Endothelial cell of umbilical vein (primary cell): ENCODE measurements at regions not wholly inside any gene's neighbourhood (a gene's known extent, or its start where the extent isn't known, plus 50 kb on each side); places are given as distances from the start of the nearest gene placed in this dataset.

Experiments used
- BruUV-seq: library from RNA; stranded (reverse); fragments of 400-500 nt; replicated peaks from 2 replicates; lab custom pipeline; 2021; lab: Mats Ljungman, UMichigan
- CTCF ChIA-PET: fragments of 300-600, 350-600 bp; sonication (Branson Sonifier 250); formaldehyde crosslinking; loops from one replicate; lab custom pipeline; 2021; ENCODE audit warnings: antibody characterized with exemption, inconsistent platforms; lab: Charles Lee
- POLR2A ChIA-PET: fragments of 300-600, 350-600 bp; sonication (Branson Sonifier 250); formaldehyde crosslinking; loops from one replicate; lab custom pipeline; 2021; ENCODE audit warnings: antibody characterized with exemption, inconsistent platforms; lab: Charles Lee
- DNase-seq: peaks from one replicate; pipeline ENCODE4 v3.0.0-alpha.2; 2011; ENCODE audit warnings: low read depth, low spot score
- FAIRE-seq: peaks from 2 replicates; lab custom pipeline; 2011; peaks lifted over from hg19 to GRCh38; lab: Jason Lieb, UNC
- H2AFZ ChIP-seq: 2 replicates; pipeline ENCODE4 v1.6.0; 2012; ENCODE audit warnings: low read depth, low read length, control low read depth, inconsistent platforms
- H3K27ac ChIP-seq: 2 replicates; pipeline ENCODE4 v1.5.1; 2011; ENCODE audit warnings: low read depth, mild to moderate bottlenecking, control low read depth, low read length, moderate library complexity; ENCODE audit not compliant: insufficient read depth
- H3K27me3 ChIP-seq, 2 experiments: 2 replicates each; pipeline versions ENCODE4 v1.6.0 to v1.6.1; 2011; ENCODE audit warnings: low read length in 2 of 2, mixed read lengths in 1 of 2; ENCODE audit not compliant: control insufficient read depth in 2 of 2, insufficient read depth in 2 of 2
- H3K36me3 ChIP-seq, 2 experiments: 2 replicates in 1 of 2; 3 replicates in 1 of 2; pipeline ENCODE4 v1.5.1; 2011; ENCODE audit warnings: low read length in 2 of 2, mild to moderate bottlenecking in 1 of 2, moderate library complexity in 1 of 2; ENCODE audit not compliant: control insufficient read depth in 2 of 2, insufficient read depth in 2 of 2; ENCODE audit errors: extremely low read depth in 1 of 2
- H3K4me1 ChIP-seq: 3 replicates; pipeline ENCODE4 v1.5.1; 2011; ENCODE audit warnings: mild to moderate bottlenecking, low read length; ENCODE audit not compliant: control insufficient read depth, insufficient read depth; ENCODE audit errors: extremely low read depth
- H3K4me2 ChIP-seq: 2 replicates; pipeline ENCODE4 v1.6.1; 2011; ENCODE audit warnings: low read length, control low read depth, mixed read lengths; ENCODE audit not compliant: insufficient read depth
- H3K4me3 ChIP-seq, 3 experiments: fragments of 200-600 bp in 1 of 3; sonication (generic), shearing (Covaris generic) in 1 of 3; replicated peaks in 1 of 3; 2 replicates each; pipeline ENCODE4 v1.5.1; 2011 to 2016; ENCODE audit warnings: control low read depth in 3 of 3, low read length in 3 of 3, mild to moderate bottlenecking in 2 of 3, inconsistent platforms in 1 of 3, low read depth in 1 of 3, moderate library complexity in 1 of 3; ENCODE audit not compliant: insufficient read depth in 1 of 3
- H3K79me2 ChIP-seq: 2 replicates; pipeline ENCODE4 v1.6.0; 2012; ENCODE audit warnings: low read length, inconsistent platforms; ENCODE audit not compliant: control insufficient read depth, insufficient read depth
- H3K9ac ChIP-seq: replicated peaks from 2 replicates; pipeline ENCODE3; 2011; ENCODE audit warnings: low read length, control low read depth; ENCODE audit not compliant: insufficient read depth; ENCODE audit errors: extremely low read depth
- H3K9me1 ChIP-seq: replicated peaks from 3 replicates; pipeline ENCODE4 v1.6.0; 2011; ENCODE audit warnings: mild to moderate bottlenecking, low read length; ENCODE audit not compliant: control insufficient read depth, insufficient read depth; ENCODE audit errors: extremely low read depth
- H3K9me3 ChIP-seq: replicated peaks from 2 replicates; pipeline ENCODE4 v1.5.1; 2012; ENCODE audit warnings: low read length, inconsistent platforms; ENCODE audit not compliant: control insufficient read depth, insufficient read depth
- H4K20me1 ChIP-seq: replicated peaks from 2 replicates; pipeline ENCODE3; 2011; ENCODE audit warnings: mild to moderate bottlenecking, low read length; ENCODE audit not compliant: control insufficient read depth, insufficient read depth; ENCODE audit errors: extremely low read depth
- EZH2 ChIP-seq: IDR thresholded peaks from 2 replicates; pipeline ENCODE4 v1.6.1; 2012; ENCODE audit warnings: borderline replicate concordance, low read depth, mild to moderate bottlenecking, moderate library complexity, low read length, inconsistent platforms; ENCODE audit not compliant: severe bottlenecking
- FOS ChIP-seq: IDR thresholded peaks from 2 replicates; pipeline ENCODE4 v1.6.1; 2011; ENCODE audit warnings: mild to moderate bottlenecking, low read length, moderate library complexity, borderline replicate concordance; ENCODE audit not compliant: insufficient read depth
- GATA2 ChIP-seq: IDR thresholded peaks from 2 replicates; pipeline ENCODE4 v1.7.0; 2011; ENCODE audit warnings: low read depth, mild to moderate bottlenecking, moderate library complexity, mixed read lengths, low read length; ENCODE audit not compliant: insufficient read length, insufficient read depth
- JUN ChIP-seq: IDR thresholded peaks from 2 replicates; pipeline ENCODE4 v1.6.1; 2011; ENCODE audit warnings: borderline replicate concordance, low read depth; ENCODE audit not compliant: insufficient read length, insufficient read depth
- MYC ChIP-seq: IDR thresholded peaks from one replicate; pipeline ENCODE4 v1.6.1; 2011; ENCODE audit warnings: mild to moderate bottlenecking, low read depth, low read length
- POLR2A ChIP-seq: IDR thresholded peaks from 2 replicates; pipeline ENCODE4 v1.6.1; 2012; ENCODE audit warnings: low read depth, mild to moderate bottlenecking, control low read depth, low read length
- POLR2AphosphoS5 ChIP-seq: IDR thresholded peaks from 2 replicates; pipeline ENCODE4 v1.6.1; 2012; ENCODE audit warnings: low read depth, mild to moderate bottlenecking, control low read depth, low read length, moderate library complexity; ENCODE audit not compliant: insufficient read depth
- dilution Hi-C: fragments of 300-500 bp; cut with MboI; formaldehyde crosslinking; loops from one replicate; pipeline ENCODE4 v1.15.0; 2019; ENCODE audit warnings: low sequenced_read_pairs; ENCODE audit not compliant: extremely low pct_ligation_motif_present
- intact Hi-C: fragments of 100-400 bp; cut with micrococcal nuclease; formaldehyde crosslinking; loops from one replicate; pipeline ENCODE4 v1.10.0; 2022
- TF ChIP-seq, protein P1 (sequence below), 2 donors: IDR thresholded peaks; 1 replicate in 1 of 2; 2 replicates in 1 of 2; pipeline ENCODE4 v1.5.1; 2011; ENCODE audit warnings: low read length in 2 of 2, mild to moderate bottlenecking in 2 of 2, moderate library complexity in 2 of 2, control low read depth in 1 of 2, inconsistent platforms in 1 of 2, low read depth in 1 of 2; ENCODE audit not compliant: insufficient read depth in 1 of 2; ENCODE audit errors: extremely low read depth in 1 of 2
- TF ChIP-seq, protein P2 (sequence below): IDR thresholded peaks from 2 replicates; pipeline ENCODE4 v1.6.1; 2011; ENCODE audit not compliant: insufficient read depth, insufficient read length

DNA sequence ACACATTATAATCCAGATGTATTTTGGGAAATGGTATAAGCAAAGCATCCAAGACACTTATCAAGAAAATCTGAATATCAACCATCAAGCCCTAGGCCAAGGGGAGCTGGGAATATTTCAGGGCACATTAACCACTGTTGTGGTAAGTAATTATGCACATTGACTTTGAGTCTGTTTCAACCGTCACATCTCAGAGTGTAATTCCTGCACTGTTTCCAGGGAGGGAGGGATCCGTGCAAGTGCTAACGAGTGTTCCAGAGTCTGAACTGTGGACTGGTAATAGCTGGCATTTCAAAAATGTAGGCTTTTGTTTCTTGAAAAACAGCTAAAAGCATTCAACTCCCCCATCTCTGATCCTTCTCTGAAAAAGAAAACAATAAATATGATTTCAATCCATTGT lies 681.6 kb downstream of the BCL11A start:
- FAIRE-seq (no peak), DNase-seq (no peak)
- Histone ChIP-seq H3K36me3 (no peaks in the 10 kb centered on the region), H3K9me1 (no peaks in the 10 kb centered on the region), H3K4me2 (no peak overlapping the region), H2AFZ (no peak overlapping the region), H3K4me3 (no peak overlapping the region), H3K9ac (no peak overlapping the region), H3K4me1 (no peaks in the 10 kb centered on the region), H3K79me2 (no peaks in the 10 kb centered on the region), H3K27me3 (no peaks in the 10 kb centered on the region), H4K20me1 (no peaks in the 10 kb centered on the region), H3K9me3 (peaks cover 9% of the 10 kb centered on the region), H3K27ac (no peak overlapping the region)
- TF ChIP-seq, protein P1, sequence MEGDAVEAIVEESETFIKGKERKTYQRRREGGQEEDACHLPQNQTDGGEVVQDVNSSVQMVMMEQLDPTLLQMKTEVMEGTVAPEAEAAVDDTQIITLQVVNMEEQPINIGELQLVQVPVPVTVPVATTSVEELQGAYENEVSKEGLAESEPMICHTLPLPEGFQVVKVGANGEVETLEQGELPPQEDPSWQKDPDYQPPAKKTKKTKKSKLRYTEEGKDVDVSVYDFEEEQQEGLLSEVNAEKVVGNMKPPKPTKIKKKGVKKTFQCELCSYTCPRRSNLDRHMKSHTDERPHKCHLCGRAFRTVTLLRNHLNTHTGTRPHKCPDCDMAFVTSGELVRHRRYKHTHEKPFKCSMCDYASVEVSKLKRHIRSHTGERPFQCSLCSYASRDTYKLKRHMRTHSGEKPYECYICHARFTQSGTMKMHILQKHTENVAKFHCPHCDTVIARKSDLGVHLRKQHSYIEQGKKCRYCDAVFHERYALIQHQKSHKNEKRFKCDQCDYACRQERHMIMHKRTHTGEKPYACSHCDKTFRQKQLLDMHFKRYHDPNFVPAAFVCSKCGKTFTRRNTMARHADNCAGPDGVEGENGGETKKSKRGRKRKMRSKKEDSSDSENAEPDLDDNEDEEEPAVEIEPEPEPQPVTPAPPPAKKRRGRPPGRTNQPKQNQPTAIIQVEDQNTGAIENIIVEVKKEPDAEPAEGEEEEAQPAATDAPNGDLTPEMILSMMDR (IDR thresholded peaks at IDR 0.05; ENCODE audit: extremely low read depth in 1 of 2, insufficient read depth in 1 of 2, low read depth in 1 of 2, low read length in 2 of 2), result no peak
- TF ChIP-seq MYC, result no peak
- no peak for TF ChIP-seq JUN
- TF ChIP-seq FOS, result no peak
- TF ChIP-seq EZH2, result no peak
- TF ChIP-seq, protein P2, sequence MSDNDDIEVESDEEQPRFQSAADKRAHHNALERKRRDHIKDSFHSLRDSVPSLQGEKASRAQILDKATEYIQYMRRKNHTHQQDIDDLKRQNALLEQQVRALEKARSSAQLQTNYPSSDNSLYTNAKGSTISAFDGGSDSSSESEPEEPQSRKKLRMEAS, result no peak
- TF ChIP-seq POLR2AphosphoS5, result no peak
- no peak for TF ChIP-seq POLR2A
- TF ChIP-seq GATA2, result no peak
- intact Hi-C loops (no loop called here), dilution Hi-C loops (no loop called here)
- CTCF ChIA-PET, result no interaction called here
- POLR2A ChIA-PET, result no interaction called here
- BruUV-seq, result no TSS peak
